Superior temporal gyrus (tissue), 1 donor: ENCODE measurements at regions not wholly inside any gene's neighbourhood (a gene's known extent, or its start where the extent isn't known, plus 50 kb on each side); places are given as distances from the start of the nearest gene placed in this dataset.

Experiments used
- DNase-seq: peaks from one replicate; pipeline ENCODE4 v3.0.0-alpha.2; 2016; ENCODE audit errors: extremely low spot score

DNA sequence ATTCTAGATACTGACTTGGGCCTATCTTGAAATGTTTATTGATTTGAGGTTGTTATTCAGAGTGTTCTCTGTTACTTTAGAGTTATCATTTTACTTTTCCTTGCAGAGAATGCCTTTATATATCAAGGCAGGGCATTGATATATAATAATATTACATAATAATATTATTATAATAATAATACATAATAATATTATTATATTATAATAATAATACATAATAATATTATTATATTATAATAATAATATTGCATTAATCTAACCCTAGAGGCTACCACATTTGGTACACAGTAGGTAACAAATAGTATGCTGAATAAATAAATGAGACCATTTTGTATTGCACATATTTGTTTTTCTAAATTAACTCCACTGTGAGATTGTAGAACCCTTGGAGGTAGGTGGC, 216.3 kb downstream of the EFHB start:
- DNase-seq = no peak

DNA sequence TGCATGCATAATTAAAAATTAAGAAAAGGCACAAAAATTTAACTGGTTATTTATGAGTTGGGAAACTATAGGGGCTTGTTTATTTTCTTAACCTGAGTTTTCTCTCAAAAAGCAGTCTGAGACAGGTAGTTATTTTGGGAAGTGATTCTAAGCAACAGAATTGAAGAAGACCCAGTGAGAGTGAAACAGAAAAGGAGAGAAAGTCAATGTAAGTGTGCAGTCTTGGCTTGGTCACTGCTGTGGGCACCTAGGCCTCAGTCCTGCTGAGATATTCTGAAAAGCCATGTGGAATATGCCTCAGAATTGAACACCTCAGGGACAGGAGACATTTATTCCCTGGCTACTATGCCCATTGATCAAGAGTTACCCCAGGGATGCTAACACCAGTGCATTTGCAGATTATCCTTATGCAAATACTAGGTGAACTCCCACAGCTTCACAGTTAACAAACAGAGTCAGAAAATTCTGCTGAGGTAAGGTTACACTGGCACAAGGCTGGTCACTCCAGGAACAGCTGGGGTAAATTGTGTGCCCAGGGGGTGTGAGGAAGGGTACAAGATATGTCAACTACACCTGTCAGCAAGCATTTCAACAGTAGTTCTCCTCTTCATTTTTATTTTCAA, 222.7 kb downstream of the EFHB start:
- no peak for DNase-seq

DNA sequence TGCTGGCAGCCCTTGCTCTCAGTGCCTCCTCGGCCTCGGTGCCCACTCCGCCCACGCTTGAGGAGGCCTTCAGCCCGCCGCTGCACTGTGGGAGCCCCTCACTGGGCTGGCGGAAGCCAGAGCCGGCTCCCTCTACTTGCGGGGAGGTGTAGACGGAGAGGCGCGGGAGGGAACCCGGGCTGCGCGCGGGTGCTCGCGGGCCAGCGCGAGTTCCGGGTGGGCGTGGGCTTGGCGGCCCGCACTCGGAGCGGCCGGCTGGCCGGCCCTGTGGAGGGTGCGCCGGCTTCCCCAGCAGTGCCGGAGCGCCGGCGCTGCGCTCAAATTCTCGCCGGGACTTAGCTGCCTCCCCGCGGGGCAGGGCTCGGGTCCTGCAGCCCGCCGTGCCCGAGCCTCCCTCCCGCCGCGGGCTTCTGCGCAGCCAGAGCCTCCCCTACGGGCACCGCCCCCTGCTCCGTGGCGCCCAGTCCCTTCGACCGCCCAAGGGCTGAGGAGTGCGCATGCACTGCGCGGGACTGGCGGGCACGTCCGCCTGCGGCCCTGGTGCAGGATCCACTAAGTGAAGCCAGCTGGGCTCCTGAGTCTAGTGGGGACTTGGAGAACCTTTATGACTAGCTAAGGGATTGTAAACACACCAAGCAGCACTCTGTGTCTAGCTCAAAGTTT, 231.5 kb downstream of the EFHB start:
- no peak for DNase-seq

DNA sequence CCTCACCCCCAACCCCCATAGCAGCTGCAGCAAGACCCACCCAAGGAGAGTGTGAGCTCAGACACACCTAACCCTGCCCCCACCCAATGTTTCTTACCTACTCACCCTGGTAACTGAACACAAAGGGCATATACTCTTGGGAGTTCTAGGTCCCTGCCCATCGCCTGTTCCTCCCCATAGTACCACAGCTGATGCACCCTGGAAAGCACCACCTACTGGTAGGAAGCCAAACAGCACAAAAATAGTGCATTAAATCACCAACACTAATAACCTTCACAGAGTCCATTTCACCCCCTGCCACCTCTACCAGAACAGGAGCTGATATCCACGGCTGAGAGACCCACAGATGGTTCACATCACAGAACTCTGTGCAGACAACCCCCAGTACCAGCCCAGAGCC, 245.2 kb downstream of the EFHB start:
- DNase-seq = no peak

DNA sequence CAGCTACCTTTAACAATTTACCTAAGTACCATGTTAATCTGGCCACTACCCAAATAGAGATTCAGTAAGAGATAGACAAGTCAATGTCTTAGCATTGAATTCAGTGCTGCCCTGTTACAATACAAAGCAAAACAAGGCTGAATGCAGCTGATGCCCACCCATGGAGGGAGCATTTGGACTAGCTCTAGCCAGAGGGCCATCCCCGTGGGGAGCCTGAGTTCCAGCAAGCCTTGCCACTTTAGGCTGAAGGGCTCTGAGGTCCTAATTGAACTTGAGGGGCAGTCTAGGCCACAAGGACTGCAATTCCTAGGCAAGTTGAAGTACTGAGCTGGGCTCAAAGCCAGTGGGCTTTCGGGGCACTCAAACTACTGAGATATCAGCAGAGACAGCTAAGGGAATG, 265.9 kb downstream of the EFHB start:
- DNase-seq = no peak

GRCh38 chr3:19662486-19662885, 271.5 kb downstream of the EFHB start:
- no peak for DNase-seq

- no peak for DNase-seq
Measured at GRCh38 chr3:19652336-19652735, 281.7 kb downstream of the EFHB start.

DNA sequence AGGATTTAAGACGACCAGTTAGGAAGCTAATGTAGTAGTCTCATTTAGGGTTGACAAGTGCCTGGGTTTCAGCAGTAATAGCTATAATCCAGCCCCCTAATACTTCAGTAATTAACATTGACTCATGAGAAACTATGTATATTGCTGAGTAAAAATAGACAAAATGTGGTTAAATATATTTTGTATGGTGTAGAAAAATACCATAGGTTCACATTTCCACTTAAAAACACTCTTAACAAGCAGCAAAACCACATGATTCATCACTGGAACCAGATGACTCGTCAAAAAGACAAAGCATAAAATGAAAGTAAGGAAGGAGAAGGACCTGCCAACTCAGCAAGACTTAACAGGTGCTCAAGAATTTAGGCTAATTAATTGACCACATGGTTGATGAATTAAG, 288.9 kb downstream of the EFHB start:
- no peak for DNase-seq

GRCh38 chr3:19644405-19644804, 289.6 kb downstream of the EFHB start:
- no peak for DNase-seq

DNA sequence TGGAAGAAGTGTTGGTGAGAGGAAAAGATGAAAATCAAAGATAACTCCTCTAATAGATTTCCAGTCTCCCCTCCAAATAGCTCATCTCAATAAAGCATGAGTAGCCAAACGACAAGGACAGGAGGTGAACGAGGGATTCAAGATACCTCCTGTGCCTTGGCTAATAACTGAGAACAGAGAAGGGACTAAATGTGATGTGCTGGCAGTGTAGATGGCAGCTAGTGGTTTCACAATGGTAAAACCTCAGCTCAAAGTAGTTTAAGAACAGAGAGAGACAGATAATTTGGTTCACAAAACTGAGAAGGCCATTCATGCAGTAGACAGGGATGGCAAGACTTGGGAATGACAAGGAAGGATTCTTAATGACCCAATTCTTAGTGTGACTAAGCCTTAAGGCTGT, 292.6 kb downstream of the EFHB start:
- DNase-seq = no peak

DNA sequence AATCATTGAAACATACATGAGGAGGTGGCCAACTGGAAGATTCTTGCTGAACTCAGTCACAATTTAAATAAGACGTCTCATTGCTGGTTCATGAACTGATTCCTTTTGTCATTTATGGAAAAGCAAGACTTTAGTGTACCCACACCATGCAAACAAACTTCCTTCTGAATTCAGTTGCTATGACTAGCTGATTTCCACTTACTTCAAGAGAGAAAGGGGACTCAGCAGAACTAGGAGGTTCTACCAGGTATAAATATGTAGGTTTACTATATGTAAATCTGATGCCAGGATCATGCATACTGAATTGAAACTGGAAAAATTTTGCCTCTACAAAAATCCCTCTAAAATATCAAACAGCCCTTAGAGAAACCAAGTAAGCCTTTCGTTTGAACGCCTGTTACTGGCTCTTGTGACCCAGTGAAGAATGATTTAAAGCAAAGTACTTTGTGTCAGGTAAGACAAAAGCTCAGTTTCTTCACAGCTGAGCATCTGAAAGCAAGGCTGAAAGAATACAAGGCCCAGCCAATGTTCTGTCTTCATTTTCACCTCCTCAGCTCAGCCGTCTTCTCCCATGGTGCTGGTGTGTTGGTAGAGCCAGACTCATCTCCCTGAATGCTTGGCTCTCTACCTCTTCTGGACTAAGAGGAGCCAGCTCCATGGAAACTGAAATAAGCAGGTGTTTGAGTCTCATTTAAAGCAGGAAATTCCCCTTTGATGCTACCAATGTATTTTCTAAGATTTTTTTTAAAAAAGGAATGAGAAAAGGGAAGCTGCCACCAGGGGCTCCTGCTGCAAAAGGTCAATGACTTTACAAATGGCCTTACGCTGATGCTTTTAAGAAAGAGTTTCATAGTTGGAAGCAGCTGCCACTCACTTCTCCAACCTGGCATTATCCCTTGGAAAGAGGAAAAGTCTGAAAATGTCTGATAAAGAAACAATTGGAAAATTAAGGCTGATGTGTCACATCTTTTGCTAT, 301.6 kb downstream of the EFHB start:
- no peak for DNase-seq

DNA sequence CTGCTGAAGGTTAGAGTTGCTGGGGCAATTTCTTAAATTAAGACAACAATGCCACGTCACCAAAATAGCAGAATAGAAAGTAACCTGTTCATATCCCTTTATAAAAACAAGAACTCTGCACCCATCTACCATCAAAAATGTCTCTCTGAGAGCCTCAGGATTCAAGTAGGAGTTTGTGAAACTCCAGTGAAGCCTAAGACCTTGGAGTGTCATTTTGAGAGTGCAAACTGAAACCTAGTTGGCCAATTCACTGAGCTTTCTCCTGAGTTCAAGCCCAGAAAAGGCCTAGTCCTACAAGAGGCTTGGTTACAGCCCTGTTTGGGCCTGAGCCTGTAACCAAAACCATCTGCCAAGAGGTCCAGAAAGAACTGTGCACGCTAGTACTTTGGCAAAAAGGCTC, 335.1 kb downstream of the EFHB start:
- no peak for DNase-seq

DNA sequence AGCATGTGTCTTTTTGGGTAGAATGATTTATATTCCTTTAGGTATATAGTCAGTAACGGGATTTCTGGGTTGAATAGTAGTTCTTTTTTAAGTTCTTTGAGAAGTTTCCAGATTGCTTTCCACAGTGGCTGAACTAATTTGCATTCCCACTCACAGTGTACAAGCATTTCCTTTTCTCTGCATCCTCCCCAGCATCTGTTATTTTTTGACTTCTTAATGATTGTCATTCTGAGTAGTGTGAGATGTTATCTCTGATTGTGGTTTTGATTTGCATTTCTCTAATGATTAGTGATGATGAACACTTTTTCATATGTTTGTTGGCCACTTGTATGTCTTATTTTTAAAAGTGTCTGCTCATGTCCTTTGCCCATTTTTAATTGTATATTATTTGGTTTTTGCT, 337.6 kb downstream of the EFHB start:
- DNase-seq = no peak

GRCh38 chr3:19595884-19596283, 338.1 kb downstream of the EFHB start:
- DNase-seq = no peak
